ENCODE measurements at regions not wholly inside any gene's neighbourhood (a gene's known extent, or its start where the extent isn't known, plus 50 kb on each side); places are given as distances from the start of the nearest gene placed in this dataset.

DNA sequence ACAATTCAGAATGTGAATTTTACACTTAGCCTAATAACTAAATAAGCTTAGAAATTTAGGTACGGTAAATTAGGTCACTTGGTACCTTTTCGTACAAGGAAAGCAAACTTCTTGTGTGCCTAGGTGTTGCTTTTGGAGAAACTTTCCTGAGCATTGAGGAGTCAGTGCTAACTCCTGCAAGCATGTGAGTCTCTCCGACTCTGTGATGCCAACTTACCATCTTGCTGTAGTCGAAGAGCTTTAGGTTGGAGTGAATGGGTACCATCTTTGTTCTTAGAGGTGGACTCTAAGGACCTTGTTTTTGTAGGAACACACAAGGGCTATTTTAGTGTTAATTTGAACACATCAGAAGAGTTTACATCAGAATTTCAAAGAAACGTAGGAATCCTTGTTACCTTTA lies 688.9 kb downstream of the USP25 start:
- no peak overlapping the region for H3K27ac Mint-ChIP-seq (ENCODE audit: unreplicated experiment)
- intact Hi-C loops (cut with micrococcal nuclease; ENCODE audit: unreplicated experiment), result no loop called here

DNA sequence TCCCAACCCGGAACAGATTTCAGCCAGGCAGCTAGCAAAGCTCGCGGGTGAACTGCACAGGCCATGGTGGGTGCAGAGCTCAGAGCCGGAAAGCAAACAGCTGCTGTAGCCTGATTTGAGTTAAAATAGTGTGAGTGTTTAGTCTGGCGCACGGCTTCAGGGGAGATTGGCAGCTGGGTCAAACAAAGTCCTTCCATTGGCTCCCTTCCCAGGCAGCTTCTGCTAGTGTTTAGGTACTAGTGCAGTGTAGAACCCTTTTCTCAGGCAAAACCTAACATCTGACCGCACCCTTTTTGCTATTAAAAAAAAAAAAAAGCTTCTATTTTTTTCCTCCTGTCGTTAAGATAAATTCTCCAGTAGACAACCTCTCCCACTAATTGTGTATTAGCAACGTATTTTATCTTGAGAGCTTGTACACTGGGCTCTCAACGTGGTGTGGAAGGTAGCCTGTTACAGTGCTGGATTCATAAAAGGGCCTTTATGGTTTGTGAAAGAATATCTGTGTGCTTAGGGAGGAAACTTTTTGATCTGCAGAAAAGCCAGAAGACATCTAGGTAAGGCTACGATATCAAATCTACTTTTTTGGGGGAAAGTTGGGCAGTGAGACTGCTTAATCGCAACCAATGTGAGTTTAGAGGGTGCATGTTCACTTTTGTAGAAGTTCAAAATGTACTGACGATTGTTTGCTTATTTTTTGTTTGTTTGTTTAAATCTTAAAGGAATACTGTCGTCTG lies 689.6 kb downstream of the USP25 start:
- BruUV-seq (replicated peaks), result no TSS peak
- H3K4me1 ChIP-seq, result no peaks in the 10 kb centered on the region
- DNase-seq, result no peak
- Mint-ChIP-seq H3K27me3 (ENCODE audit: insufficient read depth, unreplicated experiment) (no peaks in the 10 kb centered on the region), H3K4me3 (ENCODE audit: unreplicated experiment) (no peak overlapping the region), H3K9me3 (ENCODE audit: unreplicated experiment) (no peaks in the 10 kb centered on the region), H3K27ac (ENCODE audit: unreplicated experiment) (no peak overlapping the region), H3K36me3 (ENCODE audit: insufficient read depth, unreplicated experiment) (no peaks in the 10 kb centered on the region), H3K4me1 (ENCODE audit: low read depth, unreplicated experiment) (no peaks in the 10 kb centered on the region)
- TF ChIP-seq, protein P1, sequence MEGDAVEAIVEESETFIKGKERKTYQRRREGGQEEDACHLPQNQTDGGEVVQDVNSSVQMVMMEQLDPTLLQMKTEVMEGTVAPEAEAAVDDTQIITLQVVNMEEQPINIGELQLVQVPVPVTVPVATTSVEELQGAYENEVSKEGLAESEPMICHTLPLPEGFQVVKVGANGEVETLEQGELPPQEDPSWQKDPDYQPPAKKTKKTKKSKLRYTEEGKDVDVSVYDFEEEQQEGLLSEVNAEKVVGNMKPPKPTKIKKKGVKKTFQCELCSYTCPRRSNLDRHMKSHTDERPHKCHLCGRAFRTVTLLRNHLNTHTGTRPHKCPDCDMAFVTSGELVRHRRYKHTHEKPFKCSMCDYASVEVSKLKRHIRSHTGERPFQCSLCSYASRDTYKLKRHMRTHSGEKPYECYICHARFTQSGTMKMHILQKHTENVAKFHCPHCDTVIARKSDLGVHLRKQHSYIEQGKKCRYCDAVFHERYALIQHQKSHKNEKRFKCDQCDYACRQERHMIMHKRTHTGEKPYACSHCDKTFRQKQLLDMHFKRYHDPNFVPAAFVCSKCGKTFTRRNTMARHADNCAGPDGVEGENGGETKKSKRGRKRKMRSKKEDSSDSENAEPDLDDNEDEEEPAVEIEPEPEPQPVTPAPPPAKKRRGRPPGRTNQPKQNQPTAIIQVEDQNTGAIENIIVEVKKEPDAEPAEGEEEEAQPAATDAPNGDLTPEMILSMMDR (IDR thresholded peaks at IDR 0.05; ENCODE audit: insufficient read depth in 1 of 2, low read depth in 1 of 2, low read length in 1 of 2, severe bottlenecking in 1 of 2, unreplicated experiment in 1 of 2), result no peak
- ChIA-PET POLR2A (no interaction called here), CTCF (no interaction called here)
- no peaks in the 10 kb centered on the region for H3K27me3 ChIP-seq (replicated peaks; ENCODE audit: control insufficient read depth, insufficient read depth, low read length)
- H3K4me3 ChIP-seq (ENCODE audit: low read depth, low read length), result no peak overlapping the region
- H3K9me3 ChIP-seq, result no peaks in the 10 kb centered on the region
- intact Hi-C loops (cut with micrococcal nuclease; ENCODE audit: unreplicated experiment), result no loop called here
- H3K36me3 ChIP-seq (ENCODE audit: control insufficient read depth, insufficient read depth, low read length), result no peaks in the 10 kb centered on the region

More for the DNA sequence above, 688.9 kb downstream of the USP25 start:
- Mint-ChIP-seq H3K27me3 (ENCODE audit: insufficient read depth, unreplicated experiment) (no peaks in the 10 kb centered on the region), H3K9me3 (ENCODE audit: unreplicated experiment) (no peaks in the 10 kb centered on the region), H3K36me3 (ENCODE audit: insufficient read depth, unreplicated experiment) (no peaks in the 10 kb centered on the region), H3K4me3 (ENCODE audit: unreplicated experiment) (no peak overlapping the region), H3K4me1 (ENCODE audit: low read depth, unreplicated experiment) (no peaks in the 10 kb centered on the region)
- H3K27me3 ChIP-seq (replicated peaks; ENCODE audit: control insufficient read depth, insufficient read depth, low read length), result no peaks in the 10 kb centered on the region
- BruUV-seq (replicated peaks), result no TSS peak
- no peaks in the 10 kb centered on the region for H3K9me3 ChIP-seq
- ChIA-PET CTCF (no interaction called here), POLR2A (no interaction called here)
- no peak overlapping the region for H3K4me3 ChIP-seq (ENCODE audit: low read depth, low read length)
- TF ChIP-seq, protein P1 (IDR thresholded peaks at IDR 0.05; ENCODE audit: insufficient read depth in 1 of 2, low read depth in 1 of 2, low read length in 1 of 2, severe bottlenecking in 1 of 2, unreplicated experiment in 1 of 2), result no peak
- no peaks in the 10 kb centered on the region for H3K36me3 ChIP-seq (ENCODE audit: control insufficient read depth, insufficient read depth, low read length)
- H3K4me1 ChIP-seq, result no peaks in the 10 kb centered on the region
- DNase-seq, result no peak

DNA sequence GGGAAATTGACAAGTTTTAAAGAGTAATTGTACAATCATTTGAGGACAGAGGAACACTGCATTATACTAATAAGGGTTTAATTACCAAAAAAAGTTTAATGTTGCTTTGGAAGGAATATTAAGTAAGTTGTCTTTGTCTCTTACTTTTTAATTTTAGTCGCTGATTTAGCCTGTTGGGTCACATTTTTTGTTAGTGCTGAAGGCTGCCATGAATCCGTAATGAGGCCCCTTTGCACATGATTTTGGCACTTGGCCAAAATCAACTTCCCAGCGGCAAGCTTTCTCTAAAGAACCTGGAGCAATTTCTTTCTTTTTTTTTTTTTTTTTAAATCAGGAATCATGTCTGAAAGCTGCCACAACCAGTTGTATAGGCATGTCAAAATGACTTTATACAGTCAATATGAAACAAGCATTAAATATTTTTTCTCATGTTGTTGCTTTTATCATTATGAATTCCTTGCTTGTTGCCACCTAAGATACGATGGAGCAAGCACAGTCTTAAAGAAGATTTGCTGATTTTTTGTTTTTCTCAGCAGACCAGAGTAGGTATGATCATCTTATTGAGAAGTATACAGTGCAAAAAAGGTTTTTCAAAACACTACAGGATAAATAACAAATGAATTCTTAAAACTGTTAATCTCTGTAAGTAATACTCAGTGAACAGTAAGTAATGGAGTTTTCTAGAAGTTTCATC lies 690.4 kb downstream of the USP25 start:
- H3K27me3 Mint-ChIP-seq (ENCODE audit: insufficient read depth, unreplicated experiment), result no peaks in the 10 kb centered on the region
- Histone ChIP-seq H3K4me3 (ENCODE audit: low read depth, low read length) (no peak overlapping the region), H3K36me3 (ENCODE audit: control insufficient read depth, insufficient read depth, low read length) (no peaks in the 10 kb centered on the region), H3K9me3 (no peaks in the 10 kb centered on the region), H3K4me1 (no peaks in the 10 kb centered on the region), H3K27me3 (replicated peaks; ENCODE audit: control insufficient read depth, insufficient read depth, low read length) (no peaks in the 10 kb centered on the region)
- BruUV-seq (replicated peaks), result no TSS peak
- H3K9me3 Mint-ChIP-seq (ENCODE audit: unreplicated experiment), result no peaks in the 10 kb centered on the region
- H3K36me3 Mint-ChIP-seq (ENCODE audit: insufficient read depth, unreplicated experiment), result no peaks in the 10 kb centered on the region
- DNase-seq, result no peak
- TF ChIP-seq, protein P1 (IDR thresholded peaks at IDR 0.05; ENCODE audit: insufficient read depth in 1 of 2, low read depth in 1 of 2, low read length in 1 of 2, severe bottlenecking in 1 of 2, unreplicated experiment in 1 of 2), result no peak
- no peak overlapping the region for H3K27ac Mint-ChIP-seq (ENCODE audit: unreplicated experiment)
- intact Hi-C loops (cut with micrococcal nuclease; ENCODE audit: unreplicated experiment), result no loop called here
- ChIA-PET POLR2A (no interaction called here), CTCF (no interaction called here)
- H3K4me1 Mint-ChIP-seq (ENCODE audit: low read depth, unreplicated experiment), result no peaks in the 10 kb centered on the region
- no peak overlapping the region for H3K4me3 Mint-ChIP-seq (ENCODE audit: unreplicated experiment)
